GM12891 (cell line): ENCODE measurements at regions not wholly inside any gene's neighbourhood (a gene's known extent, or its start where the extent isn't known, plus 50 kb on each side); places are given as distances from the start of the nearest gene placed in this dataset.

Source experiments
- DNase-seq: peaks from one replicate; pipeline ENCODE4 v3.0.0; 2011; ENCODE audit warnings: low spot score; ENCODE audit not compliant: insufficient read length
- FAIRE-seq: peaks from 2 replicates; lab custom pipeline; 2011; peaks lifted over from hg19 to GRCh38; lab: Jason Lieb, UNC
- PAX5 ChIP-seq: IDR thresholded peaks from 2 replicates; pipeline ENCODE4 v1.6.1; 2011; ENCODE audit warnings: low read length, moderate library complexity, mild to moderate bottlenecking; ENCODE audit not compliant: insufficient read depth, severe bottlenecking
- POLR2A ChIP-seq: IDR thresholded peaks from 2 replicates; pipeline ENCODE4 v1.6.1; 2011; ENCODE audit warnings: low read depth, low read length, control low read depth
- POLR2AphosphoS5 ChIP-seq: IDR thresholded peaks from 2 replicates; pipeline ENCODE4 v1.6.1; 2011; ENCODE audit warnings: low read depth, low read length, control low read depth
- POU2F2 ChIP-seq: IDR thresholded peaks from 2 replicates; pipeline ENCODE4 v1.6.1; 2011; ENCODE audit warnings: low read depth, mild to moderate bottlenecking, control low read depth, low read length, moderate library complexity
- SPI1 ChIP-seq: IDR thresholded peaks from 2 replicates; pipeline ENCODE4 v1.6.1; 2011; ENCODE audit warnings: low read depth, low read length, control low read depth
- TAF1 ChIP-seq: IDR thresholded peaks from 2 replicates; pipeline ENCODE4 v1.6.1; 2011; ENCODE audit warnings: low read depth, low read length, control low read depth

- no peak for DNase-seq
- no peak for FAIRE-seq
- TF ChIP-seq POLR2AphosphoS5 (no peak), POU2F2 (no peak), TAF1 (no peak), PAX5 (no peak), POLR2A (no peak), SPI1 (no peak)
These were observed 539.1 kb downstream of the TFAP2A start for GRCh38 chr6:9875605-9876353.

GRCh38 chr6:9862603-9863167, 552.2 kb downstream of the TFAP2A start:
- FAIRE-seq: no peak
- DNase-seq: no peak
- TF ChIP-seq SPI1 (no peak), TAF1 (no peak), PAX5 (no peak), POLR2AphosphoS5 (no peak), POLR2A (no peak), POU2F2 (no peak)

- no peak for FAIRE-seq
- no peak for DNase-seq
- no peak for TF ChIP-seq TAF1
- TF ChIP-seq SPI1: no peak
- TF ChIP-seq POLR2AphosphoS5: no peak
- no peak for TF ChIP-seq POU2F2
These were observed 563.1 kb downstream of the TFAP2A start for GRCh38 chr6:9851541-9852380.

GRCh38 chr6:9851006-9851405, 563.9 kb downstream of the TFAP2A start:
- FAIRE-seq: no peak
- TF ChIP-seq POLR2A (no peak), POLR2AphosphoS5 (no peak), POU2F2 (no peak), TAF1 (no peak), SPI1 (no peak), PAX5 (no peak)

GRCh38 chr6:9848094-9848493, 566.8 kb downstream of the TFAP2A start:
- DNase-seq (no peak), FAIRE-seq (no peak)
- TF ChIP-seq TAF1 (no peak), PAX5 (no peak), SPI1 (no peak), POLR2AphosphoS5 (no peak), POU2F2 (no peak), POLR2A (no peak)

More at GRCh38 chr6:9851006-9851405, 563.9 kb downstream of the TFAP2A start:
- no peak for DNase-seq

- FAIRE-seq (no peak), DNase-seq (no peak)
- TF ChIP-seq POU2F2: no peak
- no peak for TF ChIP-seq PAX5
- TF ChIP-seq TAF1: no peak
- no peak for TF ChIP-seq POLR2AphosphoS5
- no peak for TF ChIP-seq SPI1
- TF ChIP-seq POLR2A: no peak
These were observed 572.8 kb downstream of the TFAP2A start for GRCh38 chr6:9841886-9842725.

GRCh38 chr6:9834233-9834632, 580.6 kb downstream of the TFAP2A start:
- DNase-seq (no peak), FAIRE-seq (no peak)
- TF ChIP-seq POLR2A (no peak), SPI1 (no peak), PAX5 (no peak), POU2F2 (no peak), TAF1 (no peak), POLR2AphosphoS5 (no peak)

- DNase-seq: no peak
- TF ChIP-seq TAF1 (no peak), POU2F2 (no peak), SPI1 (no peak), PAX5 (no peak), POLR2A (no peak), POLR2AphosphoS5 (no peak)
- FAIRE-seq: no peak
These were observed 583.1 kb downstream of the TFAP2A start for GRCh38 chr6:9831783-9832182.

GRCh38 chr6:9830808-9831207, 584.1 kb downstream of the TFAP2A start:
- no peak for FAIRE-seq
- DNase-seq: no peak
- TF ChIP-seq SPI1 (no peak), POU2F2 (no peak), TAF1 (no peak), POLR2A (no peak), PAX5 (no peak), POLR2AphosphoS5 (no peak)
